H9 (cell line): ENCODE measurements at regions not wholly inside any gene's neighbourhood (a gene's known extent, or its start where the extent isn't known, plus 50 kb on each side); places are given as distances from the start of the nearest gene placed in this dataset.

Experiments used
- DNase-seq: peaks from one replicate; pipeline ENCODE4 v3.0.0-alpha.2; 2017
- H2AFZ ChIP-seq: one replicate; pipeline ENCODE4 v1.6.1; 2013; ENCODE audit warnings: mild to moderate bottlenecking, low read length, control low read depth, moderate library complexity
- H2AK5ac ChIP-seq: 2 replicates; pipeline ENCODE4 v1.6.1; 2013; ENCODE audit warnings: low read length, control low read depth, mixed read lengths; ENCODE audit not compliant: insufficient read length
- H2BK120ac ChIP-seq: one replicate; pipeline ENCODE4 v1.6.1; 2013; ENCODE audit warnings: low read depth, mild to moderate bottlenecking, low read length, control low read depth, inconsistent platforms; ENCODE audit not compliant: poor library complexity, severe bottlenecking
- H2BK12ac ChIP-seq: 2 replicates; pipeline ENCODE4 v1.6.1; 2013; ENCODE audit warnings: low read length, control low read depth, mixed read lengths, low read depth; ENCODE audit not compliant: insufficient read length
- H2BK15ac ChIP-seq: 2 replicates; pipeline ENCODE4 v1.6.1; 2013; ENCODE audit warnings: low read depth, low read length, control low read depth
- H2BK20ac ChIP-seq: one replicate; pipeline ENCODE4 v1.6.1; 2013; ENCODE audit warnings: low read depth, mild to moderate bottlenecking, low read length, control low read depth, inconsistent platforms; ENCODE audit not compliant: poor library complexity, severe bottlenecking
- H2BK5ac ChIP-seq: 2 replicates; pipeline ENCODE4 v1.6.1; 2013; ENCODE audit warnings: low read length, control low read depth, mixed read lengths; ENCODE audit not compliant: insufficient read length
- H3K14ac ChIP-seq: 2 replicates; pipeline ENCODE4 v1.6.1; 2013; ENCODE audit warnings: low read length, control low read depth; ENCODE audit not compliant: insufficient read depth
- H3K18ac ChIP-seq: 2 replicates; pipeline ENCODE4 v1.6.1; 2013; ENCODE audit warnings: low read depth, mild to moderate bottlenecking, mixed read lengths, low read length, control low read depth; ENCODE audit not compliant: insufficient read length
- H3K23ac ChIP-seq: 2 replicates; pipeline ENCODE4 v1.6.1; 2013; ENCODE audit warnings: low read length, control low read depth, mixed read lengths, low read depth; ENCODE audit not compliant: insufficient read length
- H3K23me2 ChIP-seq: 2 replicates; pipeline ENCODE4 v1.6.1; 2013; ENCODE audit warnings: low read depth, mild to moderate bottlenecking, mixed read lengths, low read length, control low read depth; ENCODE audit not compliant: insufficient read length, poor library complexity, severe bottlenecking
- H3K27ac ChIP-seq: 2 replicates; pipeline ENCODE4 v1.5.1; 2013; ENCODE audit warnings: low read length, control low read depth, mixed read lengths, low read depth; ENCODE audit not compliant: insufficient read length
- H3K27me3 ChIP-seq: 2 replicates; pipeline ENCODE4 v1.6.1; 2013; ENCODE audit warnings: low read length, control low read depth, inconsistent platforms; ENCODE audit not compliant: insufficient read depth
- H3K4ac ChIP-seq: 2 replicates; pipeline ENCODE4 v1.6.1; 2013; ENCODE audit warnings: low read depth, mild to moderate bottlenecking, control low read depth, inconsistent platforms, low read length, moderate library complexity
- H3K4me1 ChIP-seq: 2 replicates; pipeline ENCODE4 v1.6.1; 2013; ENCODE audit warnings: low read length, control low read depth, inconsistent platforms; ENCODE audit not compliant: insufficient read depth
- H3K4me2 ChIP-seq: 2 replicates; pipeline ENCODE4 v1.6.1; 2013; ENCODE audit warnings: low read length, control low read depth, mixed read lengths; ENCODE audit not compliant: insufficient read length, insufficient read depth
- H3K56ac ChIP-seq: 2 replicates; pipeline ENCODE4 v1.6.1; 2013; ENCODE audit warnings: low read depth, mild to moderate bottlenecking, mixed read lengths, low read length, control low read depth; ENCODE audit not compliant: insufficient read length
- H3K79me1 ChIP-seq: 2 replicates; pipeline ENCODE4 v1.6.1; 2013; ENCODE audit warnings: low read depth, mild to moderate bottlenecking, moderate library complexity, low read length, control low read depth, inconsistent platforms; ENCODE audit not compliant: insufficient read depth, poor library complexity, severe bottlenecking
- H3K79me2 ChIP-seq: 2 replicates; pipeline ENCODE4 v1.6.1; 2013; ENCODE audit warnings: low read length, control low read depth, inconsistent platforms; ENCODE audit not compliant: insufficient read depth
- H3K9ac ChIP-seq: 2 replicates; pipeline ENCODE4 v1.6.1; 2013; ENCODE audit warnings: low read length, control low read depth, mixed read lengths; ENCODE audit not compliant: insufficient read length; ENCODE audit errors: extremely low read depth
- H3K9me3 ChIP-seq: one replicate; pipeline ENCODE4 v1.6.1; 2013; ENCODE audit warnings: low read depth, low read length, inconsistent platforms; ENCODE audit not compliant: control insufficient read depth
- H3T11ph ChIP-seq: one replicate; pipeline ENCODE4 v1.6.1; 2013; ENCODE audit warnings: mild to moderate bottlenecking, low read length, control low read depth, inconsistent platforms
- H4K20me1 ChIP-seq: one replicate; pipeline ENCODE4 v1.6.1; 2013; ENCODE audit not compliant: control insufficient read depth, insufficient read length, insufficient read depth
- H4K5ac ChIP-seq: 2 replicates; pipeline ENCODE4 v1.6.1; 2013; ENCODE audit warnings: low read depth, mild to moderate bottlenecking, mixed read lengths, low read length, control low read depth; ENCODE audit not compliant: insufficient read length
- H4K8ac ChIP-seq: replicated peaks from 2 replicates; pipeline ENCODE4 v1.6.1; 2013; ENCODE audit warnings: low read length, control low read depth, mixed read lengths, low read depth; ENCODE audit not compliant: insufficient read length
- H4K91ac ChIP-seq: 2 replicates; pipeline ENCODE4 v1.6.1; 2013; ENCODE audit warnings: low read depth, mild to moderate bottlenecking, moderate library complexity, mixed read lengths, low read length, control low read depth; ENCODE audit not compliant: insufficient read length
- H3K27ac Mint-ChIP-seq, 3 experiments: 2 replicates in 2 of 3; 3 replicates in 1 of 3; pipeline ENCODE4 v1.8.0; 2020 to 2021; ENCODE audit warnings: mixed read lengths in 3 of 3, mild to moderate bottlenecking in 1 of 3, moderate library complexity in 1 of 3
- H3K27me3 Mint-ChIP-seq: 2 replicates; pipeline ENCODE4 v1.8.0; 2021; ENCODE audit warnings: low read depth, mild to moderate bottlenecking, moderate library complexity, mixed read lengths
- H3K36me3 Mint-ChIP-seq, 3 experiments: 2 replicates in 2 of 3; 3 replicates in 1 of 3; pipeline ENCODE4 v1.8.0; 2020 to 2021; ENCODE audit warnings: low read depth in 3 of 3, mixed read lengths in 3 of 3; ENCODE audit not compliant: insufficient read depth in 1 of 3
- H3K4me1 Mint-ChIP-seq, 2 experiments: 2 replicates each; pipeline ENCODE4 v1.8.0; 2020; ENCODE audit warnings: mixed read lengths in 2 of 2
- H3K4me3 Mint-ChIP-seq, 2 experiments: 2 replicates in 1 of 2; 3 replicates in 1 of 2; pipeline ENCODE4 v1.8.0; 2020 to 2021; ENCODE audit warnings: mild to moderate bottlenecking in 2 of 2, mixed read lengths in 2 of 2, moderate library complexity in 1 of 2
- H3K9me3 Mint-ChIP-seq, 2 experiments: 2 replicates in 1 of 2; 3 replicates in 1 of 2; pipeline ENCODE4 v1.8.0; 2020; ENCODE audit warnings: mild to moderate bottlenecking in 2 of 2, mixed read lengths in 2 of 2, moderate library complexity in 1 of 2
- WGBS: extraction: QIAGEN DNeasy Blood & Tissue Kit; methylation state at CpG from one replicate; pipeline ENCODE4 v1.1.7; 2013; ENCODE audit warnings: missing lambda C conversion rate, low lambda C conversion rate, mixed read lengths; ENCODE audit not compliant: insufficient read length; ENCODE audit errors: extremely low coverage; 5-methylcytosine and 5-hydroxymethylcytosine counted together
- TF ChIP-seq, protein P1 (sequence below): fragments of 200-600 bp; sonication (generic); conservative IDR thresholded peaks from 3 replicates; pipeline ENCODE4 v1.8.0; 2021; ENCODE audit warnings: antibody characterized with exemption, mild to moderate bottlenecking

DNA sequence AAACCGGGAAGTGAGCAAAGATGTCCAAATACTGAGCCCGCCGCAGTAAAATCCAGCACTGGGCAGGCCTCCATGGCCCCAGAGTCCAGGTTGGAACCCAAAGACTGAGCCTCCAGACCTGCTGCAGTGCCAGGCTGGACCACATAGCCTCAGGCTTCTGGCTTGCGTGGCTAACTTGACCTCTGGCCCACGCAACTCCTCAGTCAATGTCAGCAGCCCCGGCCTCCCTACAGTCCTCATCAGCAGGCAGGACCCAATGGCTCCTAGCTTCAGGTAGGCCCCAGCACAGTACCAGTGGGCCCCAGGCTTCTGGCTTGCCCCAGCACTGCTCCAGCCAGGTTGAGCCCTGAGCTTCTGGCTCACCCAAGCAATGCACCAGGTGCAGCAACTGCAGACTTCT, 245.1 kb upstream of the AFDN start:
- no peak overlapping the region for H2BK20ac ChIP-seq
- H3K14ac ChIP-seq, result no peak overlapping the region
- H3K9ac ChIP-seq, result no peak overlapping the region
- TF ChIP-seq, protein P1, sequence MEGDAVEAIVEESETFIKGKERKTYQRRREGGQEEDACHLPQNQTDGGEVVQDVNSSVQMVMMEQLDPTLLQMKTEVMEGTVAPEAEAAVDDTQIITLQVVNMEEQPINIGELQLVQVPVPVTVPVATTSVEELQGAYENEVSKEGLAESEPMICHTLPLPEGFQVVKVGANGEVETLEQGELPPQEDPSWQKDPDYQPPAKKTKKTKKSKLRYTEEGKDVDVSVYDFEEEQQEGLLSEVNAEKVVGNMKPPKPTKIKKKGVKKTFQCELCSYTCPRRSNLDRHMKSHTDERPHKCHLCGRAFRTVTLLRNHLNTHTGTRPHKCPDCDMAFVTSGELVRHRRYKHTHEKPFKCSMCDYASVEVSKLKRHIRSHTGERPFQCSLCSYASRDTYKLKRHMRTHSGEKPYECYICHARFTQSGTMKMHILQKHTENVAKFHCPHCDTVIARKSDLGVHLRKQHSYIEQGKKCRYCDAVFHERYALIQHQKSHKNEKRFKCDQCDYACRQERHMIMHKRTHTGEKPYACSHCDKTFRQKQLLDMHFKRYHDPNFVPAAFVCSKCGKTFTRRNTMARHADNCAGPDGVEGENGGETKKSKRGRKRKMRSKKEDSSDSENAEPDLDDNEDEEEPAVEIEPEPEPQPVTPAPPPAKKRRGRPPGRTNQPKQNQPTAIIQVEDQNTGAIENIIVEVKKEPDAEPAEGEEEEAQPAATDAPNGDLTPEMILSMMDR, result no peak
- H3K79me2 ChIP-seq, result no peaks in the 10 kb centered on the region
- Mint-ChIP-seq H3K4me3 (no peak overlapping the region), H3K4me1 (peaks cover 9 to 11% of the 10 kb centered on the region in 2 experiments), H3K27me3 (peaks cover 15% of the 10 kb centered on the region), H3K27ac (no peak overlapping the region), H3K36me3 (peaks cover 0 to 11% (median 1%) of the 10 kb centered on the region in 3 experiments; a peak in 2 of 7 replicates), H3K9me3 (peaks cover 11% of the 10 kb centered on the region in 2 experiments)
- no peaks in the 10 kb centered on the region for H3K27me3 ChIP-seq
- no peak overlapping the region for H4K91ac ChIP-seq
- no peak overlapping the region for H3T11ph ChIP-seq
- no peak overlapping the region for H2AFZ ChIP-seq
- no peaks in the 10 kb centered on the region for H4K20me1 ChIP-seq
- H2BK15ac ChIP-seq, result no peak overlapping the region
- H3K4me1 ChIP-seq, result no peaks in the 10 kb centered on the region
- DNase-seq, result no peak
- no peak overlapping the region for H3K4ac ChIP-seq
- no peak overlapping the region for H4K5ac ChIP-seq
- H2BK12ac ChIP-seq, result no peak overlapping the region
- no peak overlapping the region for H3K4me2 ChIP-seq
- no peak overlapping the region for H2AK5ac ChIP-seq
- no CpG with 5 or more reads among the region's 6 CpGs for WGBS
- H2BK5ac ChIP-seq, result no peak overlapping the region
- no peak overlapping the region for H3K56ac ChIP-seq
- no peaks in the 10 kb centered on the region for H3K79me1 ChIP-seq
- no peak overlapping the region for H4K8ac ChIP-seq
- no peak overlapping the region for H3K18ac ChIP-seq
- H3K27ac ChIP-seq, result no peak overlapping the region
- no peak overlapping the region for H2BK120ac ChIP-seq
- H3K9me3 ChIP-seq, result no peaks in the 10 kb centered on the region
- H3K23me2 ChIP-seq, result no peaks in the 10 kb centered on the region
- H3K23ac ChIP-seq, result no peak overlapping the region
